CD4-positive, alpha-beta T cell treated with Interleukin-21 for 1 hour (primary cell): ENCODE measurements at regions not wholly inside any gene's neighbourhood (a gene's known extent, or its start where the extent isn't known, plus 50 kb on each side); places are given as distances from the start of the nearest gene placed in this dataset.
"Not testable (repeated sequence)": the region's sequence is repeated elsewhere in the genome, so short reads cannot be mapped to it uniquely, and the experiment has no call there.

Experiments
- DNase-seq: peaks from one replicate; pipeline ENCODE4 v3.0.0-alpha.2; 2020

GRCh38 chr14:71165121-71166031 is 258.1 kb downstream of the PCNX1 start:
- no peak for DNase-seq

DNA sequence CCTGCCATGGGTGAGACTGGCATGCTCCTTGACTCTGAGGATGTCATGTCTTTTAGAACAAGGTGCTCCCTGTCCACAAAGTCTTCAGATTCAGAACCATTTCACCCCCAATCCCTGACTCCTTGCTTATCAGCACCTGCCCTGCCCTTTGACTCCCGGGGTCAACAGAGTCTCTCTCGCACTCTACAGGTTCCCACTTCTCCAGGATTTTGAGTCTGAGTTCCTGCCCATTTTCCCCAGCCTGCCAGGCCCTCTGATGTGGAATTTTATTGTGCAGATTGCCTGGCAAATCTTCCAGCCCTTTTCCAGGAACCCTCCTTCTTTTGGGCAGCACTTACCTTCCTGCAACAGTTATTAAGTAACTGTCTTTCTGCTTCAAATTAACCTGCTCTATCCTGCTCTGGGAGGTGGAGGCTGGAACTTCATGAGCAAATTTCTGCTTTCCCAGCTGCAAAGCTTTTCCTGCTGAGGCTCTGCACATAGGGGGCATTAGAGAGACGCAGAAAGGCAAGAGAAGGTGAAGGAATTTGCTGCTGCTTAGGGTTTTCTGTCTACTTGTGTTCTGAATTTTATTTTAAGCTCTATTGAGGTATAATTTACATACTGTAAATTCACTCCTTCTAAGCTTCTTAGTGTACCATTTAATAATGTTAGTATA is 259.1 kb downstream of the PCNX1 start:
- no peak for DNase-seq

GRCh38 chr14:71167325-71167950 is 260.2 kb downstream of the PCNX1 start:
- DNase-seq = not testable (repeated sequence)

DNA sequence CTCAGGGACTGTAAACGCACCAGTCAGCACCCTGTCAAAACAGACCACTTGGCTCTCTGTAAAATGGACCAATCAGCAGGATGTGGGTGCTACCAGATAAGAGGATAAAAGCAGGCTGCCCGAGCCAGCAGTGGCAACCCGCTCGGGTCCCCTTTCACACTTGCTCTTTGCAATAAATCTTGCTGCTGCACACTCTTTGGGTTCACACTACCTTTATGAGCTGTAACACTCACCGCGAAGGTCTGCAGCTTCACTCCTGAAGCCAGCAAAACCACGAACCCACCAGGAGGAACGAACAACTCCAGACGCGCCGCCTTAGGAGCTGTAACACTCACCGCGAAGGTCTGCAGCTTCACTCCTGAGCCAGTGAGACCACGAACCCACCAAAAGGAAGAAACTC is 260.9 kb downstream of the PCNX1 start:
- DNase-seq = peak; percentile 19

- peak; percentile 2 for DNase-seq
Measured at GRCh38 chr14:71168564-71169427, 261.5 kb downstream of the PCNX1 start.

DNA sequence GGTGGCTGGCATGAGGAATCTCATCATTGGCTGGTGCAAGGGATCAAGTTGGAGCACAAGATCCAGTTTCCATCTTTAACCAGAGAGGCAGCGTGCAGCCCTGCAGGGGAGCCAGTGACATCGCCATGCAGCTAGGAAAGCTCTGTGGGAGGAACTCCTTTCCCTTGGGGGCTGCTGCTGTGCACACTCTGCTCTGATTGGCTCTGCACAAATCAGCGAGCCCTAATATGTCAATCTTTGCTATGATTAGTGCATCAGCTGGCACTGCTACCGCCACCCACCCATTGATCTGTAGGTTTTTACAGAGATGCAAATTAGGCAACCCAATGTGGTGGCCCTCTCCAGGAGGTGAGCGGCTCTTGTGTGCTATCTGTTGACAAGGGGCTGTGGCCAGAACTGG is 262.6 kb downstream of the PCNX1 start:
- no peak for DNase-seq

DNA sequence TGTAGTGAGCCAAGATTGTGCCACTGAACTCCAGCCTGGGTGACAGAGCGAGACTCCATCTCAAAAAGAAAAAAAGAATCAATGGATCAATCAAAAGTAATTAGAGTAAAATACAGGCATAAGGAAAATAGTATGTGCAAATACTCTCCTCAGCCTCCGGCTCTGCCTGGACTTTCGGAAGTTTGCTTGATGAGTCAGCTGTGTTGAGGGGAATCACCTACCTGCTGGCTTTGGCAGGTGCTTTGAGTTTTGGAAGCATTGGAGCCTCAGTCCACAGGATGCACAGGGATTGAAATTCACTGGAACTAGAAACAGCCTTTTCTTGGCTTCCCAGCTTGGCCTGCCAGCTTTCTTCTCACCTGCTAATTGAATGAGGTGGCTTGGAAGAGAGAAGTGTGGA is 268.2 kb downstream of the PCNX1 start:
- no peak for DNase-seq

GRCh38 chr14:71179066-71179465 is 271.8 kb downstream of the PCNX1 start:
- DNase-seq = no peak

GRCh38 chr14:71180397-71180796 is 273.1 kb downstream of the PCNX1 start:
- no peak for DNase-seq

DNA sequence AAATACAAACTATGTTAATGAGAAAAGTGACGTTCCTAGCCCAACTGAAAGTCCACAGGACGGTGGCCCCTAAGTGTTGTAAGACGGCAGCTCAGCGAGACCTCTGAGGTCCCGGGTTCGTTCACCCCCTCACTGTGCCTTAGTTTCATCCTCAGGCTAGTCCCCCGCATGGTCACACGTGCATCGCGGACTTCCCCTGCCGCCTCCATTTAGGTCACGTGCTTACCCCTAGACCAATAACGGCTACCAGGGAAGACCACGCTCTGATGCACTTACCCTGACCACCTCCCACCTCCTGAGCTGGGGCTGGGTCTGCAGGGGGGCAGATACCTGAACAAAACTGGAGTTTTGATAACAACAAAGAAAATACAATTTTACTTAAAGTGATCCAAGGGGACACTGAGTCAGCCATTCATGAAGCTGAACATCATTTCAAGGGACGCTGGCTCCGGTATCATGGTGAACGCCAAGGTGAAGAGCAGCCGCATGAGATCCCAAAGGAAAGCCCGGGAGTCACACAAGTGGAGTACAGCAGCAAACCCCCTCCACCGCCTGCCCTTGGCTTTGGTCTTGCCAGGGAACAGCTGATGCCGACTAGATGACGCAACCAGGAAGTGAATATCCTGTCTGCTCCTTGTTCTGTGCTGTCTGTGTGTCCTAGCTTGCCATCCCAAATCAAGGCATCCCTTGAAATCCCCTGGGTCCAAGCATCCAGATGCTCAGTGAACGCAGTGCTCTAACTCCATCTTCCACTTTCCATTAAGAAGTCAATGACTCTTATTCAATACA is 274.1 kb downstream of the PCNX1 start:
- DNase-seq = no peak

DNA sequence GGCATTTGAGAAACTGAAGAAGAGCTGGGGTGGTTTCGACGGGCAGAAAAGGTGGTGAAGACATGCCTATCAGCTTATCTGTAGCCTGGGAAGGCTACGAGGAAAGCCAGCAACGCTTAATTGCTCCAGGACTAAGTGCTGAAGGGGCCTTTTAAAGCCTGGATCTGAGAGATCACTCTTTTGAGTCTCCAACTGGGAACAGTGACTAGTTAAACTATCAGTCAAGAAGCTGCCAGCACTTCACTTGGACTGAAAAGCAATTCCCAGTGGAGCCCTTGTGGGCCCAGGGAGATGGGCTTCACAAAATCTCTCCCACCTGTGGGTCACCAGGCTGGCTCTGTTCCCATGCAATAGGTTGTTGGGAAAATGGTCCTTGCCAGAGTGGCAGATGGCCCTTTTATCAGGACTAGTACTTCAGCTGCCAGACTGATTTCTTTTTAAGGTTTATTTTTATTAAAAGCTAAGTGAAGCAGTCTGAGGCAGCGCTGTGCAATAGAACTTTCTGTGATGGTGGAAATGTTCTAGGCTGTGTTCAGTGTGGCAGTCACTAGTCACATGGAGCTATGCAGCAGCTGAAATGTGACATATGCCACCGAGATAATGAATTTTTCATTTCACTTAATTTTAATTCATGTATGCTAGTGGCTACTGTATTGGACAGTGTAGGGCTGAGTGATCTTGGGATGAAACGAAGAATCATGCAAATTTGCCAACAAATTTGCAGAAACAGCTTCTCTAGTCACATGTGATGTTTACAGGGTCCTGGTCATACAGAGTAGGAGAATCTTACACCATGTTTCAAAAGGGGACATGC is 276.8 kb downstream of the PCNX1 start:
- no peak for DNase-seq

- no peak for DNase-seq
Measured at GRCh38 chr14:71185637-71186036, 278.4 kb downstream of the PCNX1 start.

- DNase-seq = no peak
Measured at GRCh38 chr14:71187633-71188356, 280.5 kb downstream of the PCNX1 start.

DNA sequence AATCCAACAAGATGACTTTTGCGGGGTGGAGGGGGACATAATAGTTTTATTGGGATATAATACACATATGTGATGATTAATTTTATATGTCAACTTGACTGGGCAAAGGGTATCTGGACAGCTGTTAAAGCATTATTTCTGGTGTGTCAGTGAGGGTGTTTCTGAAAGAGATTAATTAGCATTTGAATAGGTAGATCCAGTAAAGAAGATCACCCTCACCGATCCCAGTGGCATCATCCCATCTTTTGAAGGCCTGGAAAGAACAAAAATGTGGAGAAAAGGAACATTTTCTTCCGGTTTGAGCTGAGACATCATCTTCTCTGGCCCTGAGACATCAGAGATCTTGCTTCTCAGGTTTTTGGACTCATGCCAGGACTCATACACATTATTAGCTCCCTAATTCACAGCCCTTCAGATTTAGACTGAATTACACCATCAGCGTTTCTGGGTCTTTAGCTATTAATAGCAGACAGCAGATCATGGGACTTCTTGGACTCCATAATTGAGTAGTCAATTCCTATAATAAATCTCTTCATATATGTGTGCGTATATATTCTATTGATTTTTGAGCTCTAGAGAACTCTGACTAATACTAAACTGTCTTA is 283.6 kb downstream of the PCNX1 start:
- no peak for DNase-seq

- DNase-seq = no peak
Measured at GRCh38 chr14:71193663-71194062, 286.4 kb downstream of the PCNX1 start.

GRCh38 chr14:71194251-71194650 is 287.0 kb downstream of the PCNX1 start:
- DNase-seq = no peak

DNA sequence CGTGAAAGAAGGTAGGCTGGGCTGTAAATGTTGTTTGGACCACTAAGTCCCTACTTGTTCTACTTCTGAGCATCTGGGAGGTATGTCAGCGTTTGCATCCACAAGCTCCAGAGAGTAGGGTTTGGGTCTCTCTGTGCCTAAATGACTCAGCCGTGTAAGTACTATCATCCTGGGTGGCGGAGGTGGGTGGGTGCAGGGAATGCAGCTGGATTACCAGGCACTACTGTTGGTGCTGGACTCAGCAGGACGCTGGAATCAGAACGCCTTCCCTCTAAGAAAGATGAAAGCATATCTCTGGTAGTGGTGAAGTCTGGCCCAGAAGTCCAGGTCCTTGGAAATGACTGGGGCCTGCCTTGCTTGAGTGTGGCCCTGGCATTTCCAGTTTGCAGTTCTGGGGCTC is 289.7 kb downstream of the PCNX1 start:
- no peak for DNase-seq

- no peak for DNase-seq
Measured at GRCh38 chr14:71198687-71199086, 291.4 kb downstream of the PCNX1 start.

- DNase-seq = no peak
Measured at GRCh38 chr14:71201840-71202239, 294.6 kb downstream of the PCNX1 start.

GRCh38 chr14:71202881-71203280 is 295.6 kb downstream of the PCNX1 start:
- DNase-seq = no peak
